WERI-Rb-1 (cell line): ENCODE measurements at regions not wholly inside any gene's neighbourhood (a gene's known extent, or its start where the extent isn't known, plus 50 kb on each side); places are given as distances from the start of the nearest gene placed in this dataset.
A peak's percentile ranks its signal among the peaks of the same experiment; 100 is the strongest.

ENCODE experiments used
- DNase-seq: peaks from one replicate; pipeline ENCODE4 v3.0.0-alpha.2; 2020
- H3K27ac ChIP-seq: fragments of 250-450 bp; sonication (Bioruptor Pico); 2 replicates; pipeline ENCODE4 v1.5.1; 2020; ENCODE audit warnings: mild to moderate bottlenecking, moderate library complexity
- H3K27me3 ChIP-seq: fragments of 250-450 bp; sonication (Bioruptor Pico); 2 replicates; pipeline ENCODE4 v1.5.1; 2021; ENCODE audit warnings: mild to moderate bottlenecking, low read depth, moderate library complexity; ENCODE audit not compliant: insufficient read depth, severe bottlenecking
- H3K36me3 ChIP-seq: fragments of 250-450 bp; sonication (Bioruptor Pico); 2 replicates; pipeline ENCODE4 v1.5.1; 2020; ENCODE audit warnings: mild to moderate bottlenecking, moderate library complexity
- H3K4me3 ChIP-seq: 2 replicates; pipeline ENCODE4 v1.5.1; 2011; ENCODE audit warnings: low read depth, mild to moderate bottlenecking, control low read depth, low read length
- H3K9me3 ChIP-seq: fragments of 250-450 bp; sonication (Bioruptor Pico); 2 replicates; pipeline ENCODE4 v1.5.1; 2021; ENCODE audit warnings: mild to moderate bottlenecking, moderate library complexity; ENCODE audit not compliant: severe bottlenecking
- TF ChIP-seq, protein P1 (sequence below): IDR thresholded peaks from 2 replicates; pipeline ENCODE4 v1.5.1; 2011; ENCODE audit warnings: low read depth, mild to moderate bottlenecking, control low read depth, inconsistent platforms, low read length

DNA sequence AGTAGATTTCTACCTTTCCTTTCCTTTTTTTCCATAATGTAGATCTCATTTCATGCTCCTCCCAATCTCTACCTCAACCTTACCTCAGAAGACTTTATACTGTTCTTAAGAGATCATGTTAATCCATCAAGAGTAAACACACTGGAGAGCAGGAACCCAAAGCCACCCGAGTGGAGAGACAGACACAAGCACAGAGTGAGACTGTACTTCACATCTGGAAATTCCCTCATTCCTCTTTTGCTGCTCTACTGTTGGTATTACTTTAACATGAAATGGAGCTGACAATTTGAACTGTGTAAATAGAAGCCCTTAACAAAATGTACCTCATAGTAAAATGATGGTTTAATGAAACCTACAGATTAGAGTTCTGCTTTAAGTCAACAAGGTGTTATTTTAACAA, 105.7 kb upstream of the RASGEF1B start:
- Histone ChIP-seq H3K9me3 (peaks cover 9% of the 10 kb centered on the region), H3K27me3 (no peaks in the 10 kb centered on the region), H3K36me3 (no peaks in the 10 kb centered on the region), H3K27ac (no peak overlapping the region; the same call in 1 of the 2 replicates), H3K4me3 (no peak overlapping the region)
- DNase-seq = peak; percentile 50
- TF ChIP-seq, protein P1, sequence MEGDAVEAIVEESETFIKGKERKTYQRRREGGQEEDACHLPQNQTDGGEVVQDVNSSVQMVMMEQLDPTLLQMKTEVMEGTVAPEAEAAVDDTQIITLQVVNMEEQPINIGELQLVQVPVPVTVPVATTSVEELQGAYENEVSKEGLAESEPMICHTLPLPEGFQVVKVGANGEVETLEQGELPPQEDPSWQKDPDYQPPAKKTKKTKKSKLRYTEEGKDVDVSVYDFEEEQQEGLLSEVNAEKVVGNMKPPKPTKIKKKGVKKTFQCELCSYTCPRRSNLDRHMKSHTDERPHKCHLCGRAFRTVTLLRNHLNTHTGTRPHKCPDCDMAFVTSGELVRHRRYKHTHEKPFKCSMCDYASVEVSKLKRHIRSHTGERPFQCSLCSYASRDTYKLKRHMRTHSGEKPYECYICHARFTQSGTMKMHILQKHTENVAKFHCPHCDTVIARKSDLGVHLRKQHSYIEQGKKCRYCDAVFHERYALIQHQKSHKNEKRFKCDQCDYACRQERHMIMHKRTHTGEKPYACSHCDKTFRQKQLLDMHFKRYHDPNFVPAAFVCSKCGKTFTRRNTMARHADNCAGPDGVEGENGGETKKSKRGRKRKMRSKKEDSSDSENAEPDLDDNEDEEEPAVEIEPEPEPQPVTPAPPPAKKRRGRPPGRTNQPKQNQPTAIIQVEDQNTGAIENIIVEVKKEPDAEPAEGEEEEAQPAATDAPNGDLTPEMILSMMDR = no peak

DNA sequence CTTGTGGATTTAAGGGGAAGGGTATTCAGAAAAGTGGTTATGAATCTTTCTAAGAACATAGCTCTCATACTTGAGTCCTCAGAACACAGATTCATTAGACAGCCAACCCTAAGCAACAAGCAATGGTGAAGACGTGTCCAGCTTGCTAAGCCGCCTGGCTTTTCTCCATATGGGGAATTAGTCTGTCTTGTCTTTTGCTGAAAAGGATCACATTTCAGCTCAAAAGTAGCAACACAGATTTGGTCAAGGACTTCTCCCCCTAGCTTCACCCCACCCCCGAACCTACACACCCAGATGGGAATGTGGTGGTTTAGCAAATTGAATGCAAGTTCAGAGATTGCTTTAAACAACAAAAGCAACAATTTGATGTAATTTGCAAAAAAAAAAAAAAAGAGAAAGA, 103.3 kb upstream of the RASGEF1B start:
- no peaks in the 10 kb centered on the region for H3K36me3 ChIP-seq
- DNase-seq = peak; percentile 56
- peak overlapping the region; percentile 49 for H3K27ac ChIP-seq
- H3K27me3 ChIP-seq = no peaks in the 10 kb centered on the region
- H3K4me3 ChIP-seq = no peak overlapping the region
- H3K9me3 ChIP-seq = no peaks in the 10 kb centered on the region
- TF ChIP-seq, protein P1 = no peak

DNA sequence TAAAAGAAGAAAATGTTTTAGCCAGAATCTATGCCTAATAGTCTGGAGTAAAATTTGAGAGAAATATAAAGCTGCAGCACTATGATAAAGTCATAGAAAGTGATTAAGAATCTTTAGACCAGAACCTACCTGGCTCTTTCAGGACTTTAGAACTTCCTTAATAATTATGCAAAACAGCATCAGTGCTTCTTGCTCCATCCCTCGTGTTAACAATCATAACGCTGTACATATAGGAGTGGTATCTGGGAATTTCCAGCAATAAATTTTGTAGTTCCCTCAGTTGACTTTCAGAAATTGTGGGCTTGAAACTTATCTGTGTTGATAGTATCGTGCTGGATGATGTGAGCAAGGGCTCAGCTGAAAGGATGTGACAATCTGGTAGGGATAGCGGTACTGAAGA, 102.1 kb upstream of the RASGEF1B start:
- Histone ChIP-seq H3K27ac (no peak overlapping the region), H3K27me3 (no peaks in the 10 kb centered on the region), H3K9me3 (no peaks in the 10 kb centered on the region), H3K36me3 (no peaks in the 10 kb centered on the region), H3K4me3 (no peak overlapping the region)
- DNase-seq = no peak
- TF ChIP-seq, protein P1 = no peak

DNA sequence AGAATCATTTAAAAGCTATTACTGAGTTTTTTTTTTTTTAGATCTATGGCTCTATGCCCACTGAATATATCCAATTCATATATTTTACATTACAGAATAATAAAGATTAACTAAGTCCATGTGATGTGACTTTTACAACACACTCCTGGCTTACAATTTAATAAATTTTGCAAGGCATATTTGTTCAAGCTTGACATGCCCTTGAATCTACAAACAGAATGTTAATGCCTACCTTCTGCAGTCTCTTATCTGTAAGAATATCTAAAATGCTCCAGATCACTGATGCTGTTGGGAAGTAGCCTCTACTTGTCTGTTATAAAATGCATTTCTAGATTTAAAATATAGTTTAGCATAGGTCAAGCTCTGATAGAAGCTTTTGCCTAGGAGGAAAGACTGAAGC, 100.7 kb upstream of the RASGEF1B start:
- H3K27me3 ChIP-seq = no peaks in the 10 kb centered on the region
- no peak overlapping the region for H3K4me3 ChIP-seq
- TF ChIP-seq, protein P1 = no peak
- H3K27ac ChIP-seq = no peak overlapping the region
- H3K36me3 ChIP-seq = no peaks in the 10 kb centered on the region
- no peak for DNase-seq
- no peaks in the 10 kb centered on the region for H3K9me3 ChIP-seq

DNA sequence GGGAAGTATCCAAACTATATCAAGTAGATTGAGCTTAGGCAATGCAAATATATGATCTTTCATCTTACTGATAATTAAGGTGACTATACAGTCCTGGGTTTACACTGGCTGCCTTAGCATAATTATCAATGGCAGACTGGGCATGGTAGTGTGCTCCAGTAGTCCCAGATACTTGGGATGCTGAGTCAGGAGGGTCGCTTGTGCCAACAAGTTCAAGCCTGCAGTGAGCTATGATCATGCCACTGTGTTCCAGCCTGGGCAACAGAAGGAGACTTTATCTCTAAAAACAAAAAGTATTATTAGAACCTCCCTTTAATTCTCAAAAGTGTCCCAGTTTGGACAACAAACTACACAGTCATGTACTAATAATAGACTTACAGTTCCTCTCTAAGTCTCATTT, 99.4 kb upstream of the RASGEF1B start:
- no peak overlapping the region for H3K27ac ChIP-seq
- TF ChIP-seq, protein P1 = no peak
- no peak for DNase-seq
- no peaks in the 10 kb centered on the region for H3K36me3 ChIP-seq
- no peaks in the 10 kb centered on the region for H3K27me3 ChIP-seq
- no peaks in the 10 kb centered on the region for H3K9me3 ChIP-seq
- H3K4me3 ChIP-seq = no peak overlapping the region

DNA sequence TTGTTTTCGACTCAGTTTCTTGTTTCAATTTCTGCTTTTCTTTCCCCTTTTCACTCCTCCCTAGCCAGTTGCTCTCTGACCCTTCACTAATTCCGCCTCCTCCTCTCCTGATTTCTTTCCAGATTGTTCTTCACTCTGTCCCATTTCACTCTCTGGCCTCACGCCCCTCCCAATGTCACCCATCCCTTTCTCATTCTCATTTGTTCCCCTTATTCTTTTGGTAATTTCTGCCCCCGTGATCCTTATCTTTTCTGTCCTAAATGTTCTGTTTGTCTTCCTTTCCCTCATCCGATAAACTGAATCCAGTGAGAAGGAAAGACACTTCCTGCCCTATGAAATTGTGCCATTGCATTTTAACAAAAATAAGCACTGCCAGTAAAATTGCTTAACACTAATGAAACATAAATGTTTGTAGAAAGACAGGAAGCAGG, 94.5 kb upstream of the RASGEF1B start:
- TF ChIP-seq, protein P1 = no peak
- no peaks in the 10 kb centered on the region for H3K27me3 ChIP-seq
- no peak overlapping the region for H3K27ac ChIP-seq
- DNase-seq = no peak
- H3K4me3 ChIP-seq = no peak overlapping the region
- no peaks in the 10 kb centered on the region for H3K36me3 ChIP-seq
- no peaks in the 10 kb centered on the region for H3K9me3 ChIP-seq
